ENCODE measurements at regions not wholly inside any gene's neighbourhood (a gene's known extent, or its start where the extent isn't known, plus 50 kb on each side); places are given as distances from the start of the nearest gene placed in this dataset.

GRCh38 chr7:124662937-124663336, 102.7 kb downstream of the GPR37 start:
- no peak for TF ChIP-seq EP300 (IDR thresholded peaks at IDR 0.05)
- TF ChIP-seq POLR2A (IDR thresholded peaks at IDR 0.05) = no peak
- no peak for TF ChIP-seq CTCF (IDR thresholded peaks at IDR 0.05)
- Histone ChIP-seq H3K27ac (no peak overlapping the region), H3K36me3 (no peaks in the 10 kb centered on the region), H3K4me3 (no peak overlapping the region), H3K27me3 (no peaks in the 10 kb centered on the region), H3K9me3 (no peaks in the 10 kb centered on the region), H3K4me1 (ENCODE audit: insufficient read depth) (no peaks in the 10 kb centered on the region)
- intact Hi-C loops (cut with DNase I) = no loop called here
- no peak for DNase-seq

- no peaks in the 10 kb centered on the region for H3K27me3 ChIP-seq
- TF ChIP-seq POLR2A (IDR thresholded peaks at IDR 0.05) (no peak), EP300 (IDR thresholded peaks at IDR 0.05) (no peak), CTCF (IDR thresholded peaks at IDR 0.05) (no peak)
- intact Hi-C loops (cut with DNase I) = no loop called here
- H3K36me3 ChIP-seq = no peaks in the 10 kb centered on the region
- H3K27ac ChIP-seq = no peak overlapping the region
- no peaks in the 10 kb centered on the region for H3K9me3 ChIP-seq
- DNase-seq = no peak
- H3K4me3 ChIP-seq = no peak overlapping the region
- no peaks in the 10 kb centered on the region for H3K4me1 ChIP-seq (ENCODE audit: insufficient read depth)
- WGBS, 3 donors = 17 to 29% (median 22%) methylated on average over 4 of the region's 4 CpGs
Measured at GRCh38 chr7:124662372-124662771, 103.2 kb downstream of the GPR37 start.

GRCh38 chr7:124655990-124656389, 109.6 kb downstream of the GPR37 start:
- 59 to 78% (median 70%) methylated on average over 3 of the region's 3 CpGs for WGBS, 3 donors
- intact Hi-C loops (cut with DNase I) = no loop called here
- TF ChIP-seq POLR2A (IDR thresholded peaks at IDR 0.05) = no peak
- TF ChIP-seq EP300 (IDR thresholded peaks at IDR 0.05) = no peak
- TF ChIP-seq CTCF (IDR thresholded peaks at IDR 0.05) = no peak
- H3K4me1 ChIP-seq (ENCODE audit: insufficient read depth) = no peaks in the 10 kb centered on the region
- DNase-seq = no peak
- H3K36me3 ChIP-seq = no peaks in the 10 kb centered on the region
- no peak overlapping the region for H3K27ac ChIP-seq
- H3K9me3 ChIP-seq = no peaks in the 10 kb centered on the region
- no peaks in the 10 kb centered on the region for H3K27me3 ChIP-seq
- H3K4me3 ChIP-seq = no peak overlapping the region

- intact Hi-C loops (cut with DNase I) = no loop called here
- TF ChIP-seq EP300 (IDR thresholded peaks at IDR 0.05) = no peak
- no peak for TF ChIP-seq POLR2A (IDR thresholded peaks at IDR 0.05)
- TF ChIP-seq CTCF (IDR thresholded peaks at IDR 0.05) = no peak
- DNase-seq = no peak
- no peaks in the 10 kb centered on the region for H3K4me1 ChIP-seq (ENCODE audit: insufficient read depth)
- H3K4me3 ChIP-seq = no peak overlapping the region
- no peak overlapping the region for H3K27ac ChIP-seq
- H3K9me3 ChIP-seq = no peaks in the 10 kb centered on the region
- H3K27me3 ChIP-seq = no peaks in the 10 kb centered on the region
- 62 to 78% (median 69%) methylated on average over 1 of the region's 1 CpG for WGBS, 3 donors
- no peaks in the 10 kb centered on the region for H3K36me3 ChIP-seq
Measured at GRCh38 chr7:124652237-124652636, 113.4 kb downstream of the GPR37 start.

- DNase-seq = no peak
- Histone ChIP-seq H3K4me1 (ENCODE audit: insufficient read depth) (no peaks in the 10 kb centered on the region), H3K9me3 (no peaks in the 10 kb centered on the region), H3K36me3 (no peaks in the 10 kb centered on the region), H3K27me3 (no peaks in the 10 kb centered on the region), H3K4me3 (no peak overlapping the region), H3K27ac (no peak overlapping the region)
- intact Hi-C loops (cut with DNase I) = no loop called here
- 83 to 88% (median 86%) methylated on average over 4 of the region's 4 CpGs for WGBS, 3 donors
- no peak for TF ChIP-seq POLR2A (IDR thresholded peaks at IDR 0.05)
- no peak for TF ChIP-seq EP300 (IDR thresholded peaks at IDR 0.05)
- no peak for TF ChIP-seq CTCF (IDR thresholded peaks at IDR 0.05)
Measured at GRCh38 chr7:124651136-124651535, 114.5 kb downstream of the GPR37 start.

Measured in ovary (tissue), 7 donors.